GM12873 (cell line): ENCODE measurements at regions not wholly inside any gene's neighbourhood (a gene's known extent, or its start where the extent isn't known, plus 50 kb on each side); places are given as distances from the start of the nearest gene placed in this dataset.

Source experiments
- CTCF ChIP-seq: IDR thresholded peaks from 2 replicates; pipeline ENCODE4 v1.5.1; 2012; ENCODE audit warnings: low read depth, mild to moderate bottlenecking, moderate library complexity, low read length, control low read depth; ENCODE audit not compliant: insufficient read depth; ENCODE audit errors: missing control alignments

- no peak for TF ChIP-seq CTCF
Measured at GRCh38 chr12:105466901-105467598, 136.6 kb downstream of the C12orf75 start.

DNA sequence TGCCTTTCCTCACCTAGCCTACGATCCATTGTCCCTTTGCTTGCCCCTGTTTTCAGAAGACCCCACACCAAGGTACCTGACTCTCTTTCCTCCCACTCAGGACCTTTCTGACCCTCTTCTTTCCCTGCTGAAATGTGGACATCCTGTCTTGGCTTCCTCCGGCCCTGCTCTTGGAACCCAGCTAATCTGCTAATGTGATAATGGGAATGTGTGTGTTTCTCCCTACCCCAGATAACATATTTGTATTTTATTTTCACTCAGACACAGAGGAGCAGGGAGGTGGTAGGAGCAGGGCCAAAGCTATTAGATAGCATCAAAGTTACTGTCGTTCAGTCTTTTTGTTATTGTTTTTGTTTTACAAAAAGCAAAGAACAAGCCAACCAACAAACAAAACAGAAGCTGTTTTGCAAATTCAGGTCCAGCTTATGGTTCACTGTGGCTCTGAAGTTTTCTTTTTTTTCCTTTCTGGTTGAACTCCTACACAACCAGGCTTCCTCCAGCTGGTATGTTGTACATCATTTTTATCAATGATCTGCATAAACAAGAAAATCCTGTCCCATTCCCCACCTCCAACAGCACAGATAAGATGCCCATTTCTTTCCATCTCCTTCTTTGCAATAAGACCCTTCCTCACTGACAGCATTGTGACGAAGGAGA lies 137.3 kb downstream of the C12orf75 start:
- TF ChIP-seq CTCF, result no peak

GRCh38 chr12:105468464-105468863 lies 138.0 kb downstream of the C12orf75 start:
- TF ChIP-seq CTCF, result no peak

DNA sequence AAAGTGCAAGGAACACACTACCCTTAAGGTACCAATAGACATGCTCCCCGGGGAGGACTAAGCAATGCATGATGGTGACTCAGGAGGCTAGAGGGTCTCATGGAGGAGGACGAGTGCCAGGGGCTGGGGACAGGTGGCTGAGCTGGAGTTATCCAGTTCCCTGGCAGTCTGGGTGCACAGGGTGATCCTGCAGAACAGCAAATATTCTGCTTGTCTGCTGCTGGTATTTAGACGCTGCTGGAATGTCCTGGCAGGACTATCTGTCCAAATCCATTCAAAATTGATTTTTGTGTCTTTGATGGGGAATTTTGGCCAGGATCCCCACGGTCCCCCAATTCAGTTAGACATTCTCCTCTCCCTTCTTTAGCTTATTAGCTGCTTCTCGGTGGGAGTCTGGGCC lies 138.7 kb downstream of the C12orf75 start:
- no peak for TF ChIP-seq CTCF

GRCh38 chr12:105469701-105470100 lies 139.2 kb downstream of the C12orf75 start:
- TF ChIP-seq CTCF, result no peak

GRCh38 chr12:105470102-105470501 lies 139.6 kb downstream of the C12orf75 start:
- TF ChIP-seq CTCF, result no peak

DNA sequence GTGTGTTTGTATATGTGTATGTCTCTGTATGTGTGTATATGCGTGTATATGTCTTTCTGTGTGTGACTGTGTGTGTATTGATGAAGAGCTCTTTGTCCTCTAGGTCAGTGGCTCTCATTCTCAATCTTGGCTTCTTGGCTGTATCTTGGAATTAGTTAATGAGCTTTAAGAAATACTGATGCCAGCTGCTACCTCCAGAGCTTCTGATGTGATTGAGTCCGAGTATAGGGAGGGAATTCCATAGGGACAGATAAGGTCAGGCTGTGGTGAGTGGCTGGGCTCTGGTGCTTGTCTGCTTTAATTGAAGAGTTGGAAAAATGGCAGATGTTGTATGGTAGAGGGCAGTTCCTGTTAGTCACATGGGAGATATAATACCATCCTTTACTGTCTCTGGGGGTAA lies 140.1 kb downstream of the C12orf75 start:
- TF ChIP-seq CTCF, result no peak
